HEK293T (cell line): ENCODE measurements at regions not wholly inside any gene's neighbourhood (a gene's known extent, or its start where the extent isn't known, plus 50 kb on each side); places are given as distances from the start of the nearest gene placed in this dataset.

ENCODE experiments used
- FOXM1 ChIP-seq: fragments of 450-650 bp; IDR thresholded peaks from 2 replicates; pipeline ENCODE4 v1.6.1; 2017; ENCODE audit warnings: mild to moderate bottlenecking, borderline replicate concordance
- TF ChIP-seq, protein P1 (sequence below): fragments of 450-650 bp; IDR thresholded peaks from 2 replicates; pipeline ENCODE4 v1.6.1; 2016

GRCh38 chr11:11782532-11783110, 59.2 kb upstream of the USP47 start:
- TF ChIP-seq, protein P1, sequence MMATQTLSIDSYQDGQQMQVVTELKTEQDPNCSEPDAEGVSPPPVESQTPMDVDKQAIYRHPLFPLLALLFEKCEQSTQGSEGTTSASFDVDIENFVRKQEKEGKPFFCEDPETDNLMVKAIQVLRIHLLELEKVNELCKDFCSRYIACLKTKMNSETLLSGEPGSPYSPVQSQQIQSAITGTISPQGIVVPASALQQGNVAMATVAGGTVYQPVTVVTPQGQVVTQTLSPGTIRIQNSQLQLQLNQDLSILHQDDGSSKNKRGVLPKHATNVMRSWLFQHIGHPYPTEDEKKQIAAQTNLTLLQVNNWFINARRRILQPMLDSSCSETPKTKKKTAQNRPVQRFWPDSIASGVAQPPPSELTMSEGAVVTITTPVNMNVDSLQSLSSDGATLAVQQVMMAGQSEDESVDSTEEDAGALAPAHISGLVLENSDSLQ, result no peak
- TF ChIP-seq FOXM1, result no peak
